HepG2 (cell line): ENCODE measurements at regions not wholly inside any gene's neighbourhood (a gene's known extent, or its start where the extent isn't known, plus 50 kb on each side); places are given as distances from the start of the nearest gene placed in this dataset.
A peak's percentile ranks its signal among the peaks of the same experiment; 100 is the strongest.

ENCODE experiments used
- ATAC-seq: fragments of 200-7000 bp; cut with Tn5 transposase; 3 replicates; pipeline ENCODE4 v1.9.1; 2020; ENCODE audit warnings: mild to moderate bottlenecking, moderate library complexity
- BruUV-seq: library from RNA; stranded (reverse); fragments of 400-500 nt; replicated peaks from 2 replicates; lab custom pipeline; 2021; lab: Mats Ljungman, UMichigan
- CTCF ChIA-PET: fragments of 300-600 bp; formaldehyde crosslinking; extraction: SDS; loops from one replicate; lab custom pipeline; 2021; ENCODE audit warnings: low total read pairs, inconsistent platforms, low intra/inter-chr PET ratio; lab: Yijun Ruan, JAX
- POLR2A ChIA-PET: fragments of 350-600 bp; sonication (Branson Sonifier 250); formaldehyde crosslinking; loops from one replicate; lab custom pipeline; 2020; ENCODE audit warnings: antibody characterized with exemption, inconsistent platforms; lab: Yijun Ruan, JAX
- DNase-seq: peaks from one replicate; pipeline ENCODE4 v3.0.0-alpha.2; 2015; ENCODE audit warnings: low spot score
- FAIRE-seq: peaks from 3 replicates; lab custom pipeline; 2011; peaks lifted over from hg19 to GRCh38; lab: Jason Lieb, UNC
- H2AFZ ChIP-seq: one replicate; pipeline ENCODE4 v1.6.1; 2011; ENCODE audit warnings: low read length, inconsistent platforms
- H3K27ac ChIP-seq: fragments of 300-600 bp; 3 replicates; pipeline ENCODE4 v1.8.0; 2011; ENCODE audit warnings: mixed run types, mild to moderate bottlenecking, mixed read lengths, low read length, inconsistent platforms; ENCODE audit not compliant: insufficient read depth; ENCODE audit errors: extremely low read length
- H3K27me3 ChIP-seq, 2 experiments: fragments of 200-600 bp in 1 of 2; 2 replicates in 1 of 2; 3 replicates in 1 of 2; pipeline versions ENCODE4 v1.6.0 to v1.8.0; 2011; ENCODE audit warnings: low read length in 2 of 2, mild to moderate bottlenecking in 2 of 2, moderate library complexity in 2 of 2, inconsistent platforms in 1 of 2; ENCODE audit not compliant: insufficient read depth in 2 of 2, control insufficient read depth in 1 of 2
- H3K36me3 ChIP-seq, 2 experiments: fragments of 200-600 bp in 1 of 2; replicated peaks in 1 of 2; 2 replicates in 1 of 2; 3 replicates in 1 of 2; pipeline versions ENCODE4 v1.5.1 to v1.8.0; 2011; ENCODE audit warnings: low read length in 2 of 2, inconsistent platforms in 1 of 2; ENCODE audit not compliant: insufficient read depth in 2 of 2, control insufficient read depth in 1 of 2
- H3K4me1 ChIP-seq: 2 replicates; pipeline ENCODE4 v1.5.1; 2012; ENCODE audit warnings: low read length, inconsistent platforms; ENCODE audit not compliant: insufficient read depth
- H3K4me2 ChIP-seq: 2 replicates; pipeline ENCODE4 v1.6.0; 2011; ENCODE audit warnings: low read depth, low read length, inconsistent platforms
- H3K4me3 ChIP-seq, 3 experiments: fragments of 200-600 bp in 1 of 3; sonication (generic), shearing (Covaris generic) in 1 of 3; replicated peaks in 1 of 3; 2 replicates each; pipeline ENCODE4 v1.5.1; 2011 to 2016; ENCODE audit warnings: low read length in 3 of 3, inconsistent platforms in 2 of 3, low read depth in 2 of 3, mild to moderate bottlenecking in 2 of 3, control low read depth in 1 of 3, mixed read lengths in 1 of 3; ENCODE audit not compliant: insufficient read depth in 1 of 3
- H3K79me2 ChIP-seq: one replicate; pipeline ENCODE4 v1.6.1; 2011; ENCODE audit warnings: low read length, inconsistent platforms; ENCODE audit not compliant: insufficient read depth
- H3K9ac ChIP-seq: 2 replicates; pipeline ENCODE4 v1.6.0; 2011; ENCODE audit warnings: mild to moderate bottlenecking, low read depth, low read length, inconsistent platforms; ENCODE audit not compliant: insufficient read depth
- H3K9me3 ChIP-seq: 2 replicates; pipeline ENCODE4 v1.5.1; 2012; ENCODE audit warnings: mild to moderate bottlenecking, low read length
- H4K20me1 ChIP-seq: 2 replicates; pipeline ENCODE4 v1.6.0; 2011; ENCODE audit warnings: inconsistent platforms, mild to moderate bottlenecking, low read length, moderate library complexity; ENCODE audit not compliant: insufficient read depth
- CEBPB ChIP-seq: IDR thresholded peaks from 2 replicates; pipeline ENCODE4 v1.6.1; 2011; ENCODE audit warnings: low read depth, low read length, improper control_type of control experiment, borderline replicate concordance
- KAT7 ChIP-seq: IDR thresholded peaks from 2 replicates; pipeline ENCODE4 v1.6.1; 2018; ENCODE audit warnings: borderline replicate concordance, missing compliant biosample characterization
- NR2F1 ChIP-seq, 2 experiments: fragments of 450-650 bp in 1 of 2; formaldehyde crosslinking in 1 of 2; IDR thresholded peaks; 2 replicates each; pipeline versions ENCODE4 v1.5.0 to v1.6.1; 2016 to 2020; ENCODE audit warnings: mild to moderate bottlenecking in 1 of 2, missing compliant biosample characterization in 1 of 2, missing genetic modification reagents in 1 of 2, moderate library complexity in 1 of 2
- REPIN1 ChIP-seq: sonication (generic); formaldehyde crosslinking; IDR thresholded peaks from 2 replicates; pipeline ENCODE4 v1.8.0; 2022; ENCODE audit warnings: missing genetic modification reagents, low read depth, mild to moderate bottlenecking, borderline replicate concordance
- SKI ChIP-seq: fragments of 450-650 bp; IDR thresholded peaks from one replicate; pipeline ENCODE4 v1.6.1; 2018; ENCODE audit warnings: mild to moderate bottlenecking; ENCODE audit not compliant: partially characterized antibody
- ZNF138 ChIP-seq: sonication (generic); formaldehyde crosslinking; IDR thresholded peaks from 2 replicates; pipeline ENCODE4 v1.5.0; 2020; ENCODE audit warnings: mild to moderate bottlenecking, low read depth, missing genetic modification reagents
- ZNF235 ChIP-seq: sonication (generic); formaldehyde crosslinking; IDR thresholded peaks from 2 replicates; pipeline ENCODE4 v1.8.1; 2023; ENCODE audit warnings: mild to moderate bottlenecking, missing genetic modification reagents, borderline replicate concordance
- ZNF264 ChIP-seq: sonication (generic); formaldehyde crosslinking; IDR thresholded peaks from 2 replicates; pipeline ENCODE4 v1.4.0; 2020; ENCODE audit warnings: missing genetic modification reagents
- ZNF547 ChIP-seq: sonication (generic); formaldehyde crosslinking; IDR thresholded peaks from 2 replicates; pipeline ENCODE4 v1.5.1; 2020; ENCODE audit warnings: mild to moderate bottlenecking, missing genetic modification reagents
- ZNF614 ChIP-seq: IDR thresholded peaks from 2 replicates; pipeline ENCODE4 v1.6.1; 2018; ENCODE audit warnings: missing biosample characterization, missing genetic modification reagents, inconsistent platforms, borderline replicate concordance
- WGBS: methylation state at CpG from one replicate; pipeline ENCODE4 v1.1.6; 2017; ENCODE audit warnings: low lambda C conversion rate; 5-methylcytosine and 5-hydroxymethylcytosine counted together
- in situ Hi-C: cut with HindIII; loops from 2 replicates; pipeline ENCODE4 v1.10.0; 2017; ENCODE audit warnings: low pct_unique_long_range_greater_than_20kb; ENCODE audit not compliant: extremely low pct_ligation_motif_present
- intact Hi-C: fragments of 100-400 bp; cut with micrococcal nuclease; formaldehyde crosslinking; loops from one replicate; pipeline ENCODE4 v1.10.0; 2022; ENCODE audit not compliant: unreplicated experiment
- TF ChIP-seq, protein P1 (sequence below): sonication (generic); formaldehyde crosslinking; IDR thresholded peaks from 2 replicates; pipeline ENCODE4 v1.4.0; 2020; ENCODE audit warnings: mild to moderate bottlenecking, low read depth, missing genetic modification reagents
- TF ChIP-seq, protein P2 (sequence below), 2 experiments: fragments of 450-650 bp in 1 of 2; sonication (generic) in 1 of 2; formaldehyde crosslinking; IDR thresholded peaks; 2 replicates each; pipeline versions ENCODE4 v1.5.0 to v1.8.0; 2020 to 2022; ENCODE audit warnings: mild to moderate bottlenecking in 1 of 2, missing genetic modification reagents in 1 of 2
- TF ChIP-seq, protein P3 (sequence below): fragments of 450-650 bp; IDR thresholded peaks from 2 replicates; pipeline ENCODE4 v1.6.1; 2017

DNA sequence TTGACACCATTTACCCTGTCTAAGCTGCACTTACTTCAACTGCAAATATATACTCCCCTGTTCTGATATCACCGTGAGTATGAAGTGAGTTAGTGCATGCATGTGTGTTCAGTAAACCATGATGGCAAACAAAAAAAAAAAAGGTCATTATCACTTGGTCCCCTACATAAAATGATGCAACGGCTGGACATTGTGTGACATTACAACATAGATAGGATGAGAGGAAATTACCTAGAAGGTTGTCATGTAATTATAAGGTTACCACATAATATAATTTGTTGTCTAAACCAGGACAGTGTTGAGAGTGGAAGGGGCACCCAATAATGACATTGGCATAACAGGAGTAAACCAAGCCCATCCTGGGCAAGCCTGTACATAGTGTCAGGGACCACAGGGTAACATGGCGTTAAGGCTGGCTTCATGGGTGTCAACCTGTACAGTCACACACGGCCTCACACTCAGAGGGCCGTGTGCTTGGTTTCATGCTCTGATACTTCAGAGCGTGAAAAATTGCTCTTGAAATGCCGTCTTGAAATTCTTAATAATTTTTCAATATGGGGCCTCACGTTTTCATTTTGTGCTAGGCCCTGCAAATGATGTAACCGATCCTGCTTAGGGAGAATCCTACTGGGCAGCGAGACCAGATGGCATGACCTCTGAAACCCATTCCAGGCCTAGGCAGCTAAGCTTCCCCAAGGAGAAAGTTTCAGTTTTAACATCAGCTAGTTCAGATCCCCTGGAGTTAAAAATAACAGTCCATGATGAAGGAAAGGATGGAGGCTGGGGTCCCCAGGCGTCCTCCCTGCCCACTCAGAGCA lies 106.1 kb downstream of the AXIN2 start:
- DNase-seq: no peak
- peak overlapping the region; percentile 48; the same call in 1 of the 2 replicates for H3K4me2 ChIP-seq
- ChIA-PET POLR2A (no interaction called here), CTCF (interaction anchor here (1.1 to 1.5 kb wide), 2 partner anchors 101 to 533 kb away, joined by 5 to 8 read pairs; no protein-coding TSS in a partner anchor)
- ATAC-seq: no peak; the same call in 2 of the 3 replicates
- no peaks in the 10 kb centered on the region for H4K20me1 ChIP-seq
- H3K27ac ChIP-seq: no peak overlapping the region
- intact Hi-C loops (loop anchor here (5.0 kb wide), 1 partner anchor 337 kb away; no protein-coding TSS in a partner anchor), in situ Hi-C loops (no loop called here)
- H3K27me3 ChIP-seq: peaks cover 6 to 26% of the 10 kb centered on the region in 2 experiments; a peak in 3 of 5 replicates
- no peak overlapping the region for H2AFZ ChIP-seq
- peak overlapping the region in 1 of 3 experiments; percentile 34; a peak in 1 of 6 replicates for H3K4me3 ChIP-seq
- TF ChIP-seq CEBPB (peak; percentile 35; the same call in 1 of the 2 replicates), ZNF547 (CRISPR knock-in tag) (no peak), ZNF138 (CRISPR knock-in tag) (no peak), KAT7 (CRISPR knock-in tag) (no peak), ZNF264 (no peak), ZNF614 (CRISPR knock-in tag) (no peak), ZNF235 (no peak), REPIN1 (CRISPR knock-in tag) (no peak), NR2F1 (CRISPR knock-in tag; IDR thresholded peaks at IDR 0.05) (no peak), SKI (no peak)
- TF ChIP-seq, protein P1, sequence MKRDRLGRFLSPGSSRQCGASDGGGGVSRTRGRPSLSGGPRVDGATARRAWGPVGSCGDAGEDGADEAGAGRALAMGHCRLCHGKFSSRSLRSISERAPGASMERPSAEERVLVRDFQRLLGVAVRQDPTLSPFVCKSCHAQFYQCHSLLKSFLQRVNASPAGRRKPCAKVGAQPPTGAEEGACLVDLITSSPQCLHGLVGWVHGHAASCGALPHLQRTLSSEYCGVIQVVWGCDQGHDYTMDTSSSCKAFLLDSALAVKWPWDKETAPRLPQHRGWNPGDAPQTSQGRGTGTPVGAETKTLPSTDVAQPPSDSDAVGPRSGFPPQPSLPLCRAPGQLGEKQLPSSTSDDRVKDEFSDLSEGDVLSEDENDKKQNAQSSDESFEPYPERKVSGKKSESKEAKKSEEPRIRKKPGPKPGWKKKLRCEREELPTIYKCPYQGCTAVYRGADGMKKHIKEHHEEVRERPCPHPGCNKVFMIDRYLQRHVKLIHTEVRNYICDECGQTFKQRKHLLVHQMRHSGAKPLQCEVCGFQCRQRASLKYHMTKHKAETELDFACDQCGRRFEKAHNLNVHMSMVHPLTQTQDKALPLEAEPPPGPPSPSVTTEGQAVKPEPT: no peak
- TF ChIP-seq, protein P2, sequence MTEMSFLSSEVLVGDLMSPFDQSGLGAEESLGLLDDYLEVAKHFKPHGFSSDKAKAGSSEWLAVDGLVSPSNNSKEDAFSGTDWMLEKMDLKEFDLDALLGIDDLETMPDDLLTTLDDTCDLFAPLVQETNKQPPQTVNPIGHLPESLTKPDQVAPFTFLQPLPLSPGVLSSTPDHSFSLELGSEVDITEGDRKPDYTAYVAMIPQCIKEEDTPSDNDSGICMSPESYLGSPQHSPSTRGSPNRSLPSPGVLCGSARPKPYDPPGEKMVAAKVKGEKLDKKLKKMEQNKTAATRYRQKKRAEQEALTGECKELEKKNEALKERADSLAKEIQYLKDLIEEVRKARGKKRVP (CRISPR knock-in tag; IDR thresholded peaks at IDR 0.05): 0 out of 4 replicates have a peak, but pooled peaks of 1 of the 2 experiments have one; percentile 23
- TF ChIP-seq, protein P3, sequence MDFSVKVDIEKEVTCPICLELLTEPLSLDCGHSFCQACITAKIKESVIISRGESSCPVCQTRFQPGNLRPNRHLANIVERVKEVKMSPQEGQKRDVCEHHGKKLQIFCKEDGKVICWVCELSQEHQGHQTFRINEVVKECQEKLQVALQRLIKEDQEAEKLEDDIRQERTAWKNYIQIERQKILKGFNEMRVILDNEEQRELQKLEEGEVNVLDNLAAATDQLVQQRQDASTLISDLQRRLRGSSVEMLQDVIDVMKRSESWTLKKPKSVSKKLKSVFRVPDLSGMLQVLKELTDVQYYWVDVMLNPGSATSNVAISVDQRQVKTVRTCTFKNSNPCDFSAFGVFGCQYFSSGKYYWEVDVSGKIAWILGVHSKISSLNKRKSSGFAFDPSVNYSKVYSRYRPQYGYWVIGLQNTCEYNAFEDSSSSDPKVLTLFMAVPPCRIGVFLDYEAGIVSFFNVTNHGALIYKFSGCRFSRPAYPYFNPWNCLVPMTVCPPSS: no peak
- no peaks in the 10 kb centered on the region for H3K79me2 ChIP-seq
- no peaks in the 10 kb centered on the region for H3K36me3 ChIP-seq
- no TSS peak for BruUV-seq
- no peaks in the 10 kb centered on the region for H3K9me3 ChIP-seq
- peaks cover 21% of the 10 kb centered on the region for H3K4me1 ChIP-seq
- H3K9ac ChIP-seq: no peak overlapping the region
- FAIRE-seq: no peak
- WGBS: 50% methylated on average over 11 of the region's 11 CpGs
